Panc1 (cell line): ENCODE measurements at regions not wholly inside any gene's neighbourhood (a gene's known extent, or its start where the extent isn't known, plus 50 kb on each side); places are given as distances from the start of the nearest gene placed in this dataset.

ENCODE experiments used
- ATAC-seq: fragments of 200-7000 bp; cut with Tn5 transposase; 2 replicates; pipeline ENCODE4 v1.9.1; 2020; ENCODE audit warnings: mild to moderate bottlenecking, moderate library complexity
- BruUV-seq: library from RNA; stranded (reverse); fragments of 400-500 nt; replicated peaks from 2 replicates; lab custom pipeline; 2021; lab: Mats Ljungman, UMichigan
- CTCF ChIA-PET: fragments of 300-600 bp; sonication (Branson Sonifier 250); formaldehyde crosslinking; loops from one replicate; lab custom pipeline; 2022; ENCODE audit warnings: antibody characterized with exemption; lab: Charles Lee
- POLR2A ChIA-PET: fragments of 300-600 bp; sonication (Branson Sonifier 250); formaldehyde crosslinking; loops from one replicate; lab custom pipeline; 2022; ENCODE audit warnings: antibody characterized with exemption; lab: Charles Lee
- DNase-seq: peaks from one replicate; pipeline ENCODE4 v3.0.0-alpha.2; 2010; ENCODE audit warnings: low read depth, low spot score
- H3K27ac ChIP-seq: 2 replicates; pipeline ENCODE4 v1.5.1; 2011; ENCODE audit warnings: mild to moderate bottlenecking, low read length, inconsistent platforms
- H3K27me3 ChIP-seq: fragments of 200-500 bp; sonication (Bioruptor generic); 2 replicates; pipeline ENCODE4 v1.6.0; 2014; ENCODE audit warnings: low read length, inconsistent platforms; ENCODE audit not compliant: control insufficient read depth, insufficient read depth
- H3K36me3 ChIP-seq: fragments of 200-500 bp; sonication (Bioruptor generic); 2 replicates; pipeline ENCODE4 v1.5.1; 2014; ENCODE audit warnings: inconsistent platforms, mild to moderate bottlenecking, low read length, moderate library complexity; ENCODE audit not compliant: control insufficient read depth, insufficient read depth
- H3K4me1 ChIP-seq: 2 replicates; pipeline ENCODE4 v1.5.1; 2011; ENCODE audit warnings: inconsistent platforms, mild to moderate bottlenecking, low read length, moderate library complexity; ENCODE audit not compliant: control insufficient read depth, insufficient read depth
- H3K4me3 ChIP-seq, 2 experiments: 2 replicates each; pipeline ENCODE4 v1.5.1; 2011 to 2012; ENCODE audit warnings: low read depth in 2 of 2, low read length in 2 of 2, mild to moderate bottlenecking in 2 of 2, inconsistent platforms in 1 of 2, moderate library complexity in 1 of 2
- H3K9me3 ChIP-seq: fragments of 200-500 bp; sonication (Bioruptor generic); 2 replicates; pipeline ENCODE4 v1.5.1; 2014; ENCODE audit warnings: low read depth, mild to moderate bottlenecking, inconsistent platforms, low read length, moderate library complexity; ENCODE audit not compliant: control insufficient read depth, insufficient read depth
- POLR2AphosphoS5 ChIP-seq: IDR thresholded peaks from 2 replicates; pipeline ENCODE4 v1.6.1; 2012; ENCODE audit warnings: mild to moderate bottlenecking, low read depth, low read length, moderate library complexity
- REST ChIP-seq, 2 experiments: IDR thresholded peaks; 2 replicates each; pipeline ENCODE4 v1.6.1; 2011 to 2012; ENCODE audit warnings: low read depth in 2 of 2, control low read depth in 1 of 2, low read length in 1 of 2, mild to moderate bottlenecking in 1 of 2, moderate library complexity in 1 of 2; ENCODE audit not compliant: insufficient read depth in 1 of 2
- SIN3A ChIP-seq: IDR thresholded peaks from 2 replicates; pipeline ENCODE4 v1.6.1; 2012; ENCODE audit warnings: low read depth, mild to moderate bottlenecking, low read length, moderate library complexity, borderline replicate concordance; ENCODE audit not compliant: insufficient read depth
- TCF7L2 ChIP-seq: IDR thresholded peaks from 2 replicates; pipeline ENCODE4 v1.6.1; 2011; ENCODE audit warnings: mild to moderate bottlenecking, low read depth, low read length, inconsistent platforms
- in situ Hi-C: cut with HindIII; loops from 2 replicates; pipeline ENCODE4 v1.10.0; 2016; ENCODE audit warnings: low sequenced_read_pairs, low pct_unique_long_range_greater_than_20kb
- intact Hi-C: fragments of 100-400 bp; cut with micrococcal nuclease; formaldehyde crosslinking; loops from one replicate; pipeline ENCODE4 v1.10.0; 2022; ENCODE audit not compliant: unreplicated experiment
- TF ChIP-seq, protein P1 (sequence below): fragments of 450-650 bp; IDR thresholded peaks from 2 replicates; pipeline ENCODE4 v1.5.1; 2017; ENCODE audit warnings: mild to moderate bottlenecking

DNA sequence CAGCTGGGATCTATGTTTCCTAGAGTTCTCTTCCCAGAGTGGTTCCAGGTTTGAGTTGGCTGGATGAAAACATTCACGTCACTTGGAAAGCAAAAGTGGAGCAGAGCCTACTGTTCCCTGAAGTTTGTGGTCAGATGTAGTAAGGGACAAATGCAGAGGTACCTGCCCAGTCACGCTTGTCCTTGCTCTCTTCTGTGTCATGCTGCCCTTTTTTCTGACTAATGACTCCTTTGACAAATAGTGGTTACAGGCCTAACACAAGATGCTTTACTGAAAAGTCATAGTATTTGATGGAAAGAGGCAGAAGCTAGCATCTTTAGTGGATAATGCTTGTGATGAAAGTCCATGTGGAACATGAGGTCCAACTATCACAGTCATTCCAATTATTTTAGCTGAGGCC is 881.4 kb upstream of the B3GALT2 start:
- Histone ChIP-seq H3K4me3 (no peak overlapping the region), H3K36me3 (no peaks in the 10 kb centered on the region), H3K9me3 (no peaks in the 10 kb centered on the region), H3K4me1 (no peaks in the 10 kb centered on the region), H3K27ac (no peak overlapping the region), H3K27me3 (no peaks in the 10 kb centered on the region)
- ChIA-PET CTCF (no interaction called here), POLR2A (no interaction called here)
- DNase-seq (no peak), ATAC-seq (no peak)
- intact Hi-C loops, result no loop called here
- in situ Hi-C loops, result no loop called here
- no TSS peak for BruUV-seq
- TF ChIP-seq, protein P1, sequence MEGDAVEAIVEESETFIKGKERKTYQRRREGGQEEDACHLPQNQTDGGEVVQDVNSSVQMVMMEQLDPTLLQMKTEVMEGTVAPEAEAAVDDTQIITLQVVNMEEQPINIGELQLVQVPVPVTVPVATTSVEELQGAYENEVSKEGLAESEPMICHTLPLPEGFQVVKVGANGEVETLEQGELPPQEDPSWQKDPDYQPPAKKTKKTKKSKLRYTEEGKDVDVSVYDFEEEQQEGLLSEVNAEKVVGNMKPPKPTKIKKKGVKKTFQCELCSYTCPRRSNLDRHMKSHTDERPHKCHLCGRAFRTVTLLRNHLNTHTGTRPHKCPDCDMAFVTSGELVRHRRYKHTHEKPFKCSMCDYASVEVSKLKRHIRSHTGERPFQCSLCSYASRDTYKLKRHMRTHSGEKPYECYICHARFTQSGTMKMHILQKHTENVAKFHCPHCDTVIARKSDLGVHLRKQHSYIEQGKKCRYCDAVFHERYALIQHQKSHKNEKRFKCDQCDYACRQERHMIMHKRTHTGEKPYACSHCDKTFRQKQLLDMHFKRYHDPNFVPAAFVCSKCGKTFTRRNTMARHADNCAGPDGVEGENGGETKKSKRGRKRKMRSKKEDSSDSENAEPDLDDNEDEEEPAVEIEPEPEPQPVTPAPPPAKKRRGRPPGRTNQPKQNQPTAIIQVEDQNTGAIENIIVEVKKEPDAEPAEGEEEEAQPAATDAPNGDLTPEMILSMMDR, result no peak
- TF ChIP-seq POLR2AphosphoS5 (no peak), SIN3A (no peak), REST (IDR thresholded peaks at IDR 0.05; ENCODE audit: insufficient read depth in 1 of 2, low read depth in 2 of 2, low read length in 1 of 2) (no peak), TCF7L2 (no peak)

DNA sequence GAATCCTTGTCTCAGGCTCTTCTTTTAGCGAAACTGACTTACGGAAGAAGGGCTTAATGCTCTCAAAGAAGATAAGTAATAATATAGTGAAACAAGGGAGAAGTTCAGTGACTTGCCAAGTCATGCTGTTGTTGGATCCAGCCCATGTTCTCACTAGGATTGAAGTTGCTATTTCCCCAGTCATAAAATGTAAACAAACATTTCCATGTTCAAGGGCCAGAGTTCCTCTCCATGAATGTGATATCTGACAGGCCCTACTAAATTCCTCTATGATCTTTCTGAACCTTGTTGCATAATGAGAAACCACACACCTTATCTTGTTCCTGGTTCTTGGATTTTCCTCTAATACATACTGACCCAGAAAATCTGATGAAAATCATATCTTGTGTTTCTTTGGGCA is 876.5 kb upstream of the B3GALT2 start:
- no peak for DNase-seq
- POLR2A ChIA-PET, result no interaction called here
- H3K36me3 ChIP-seq, result no peaks in the 10 kb centered on the region
- no peaks in the 10 kb centered on the region for H3K4me1 ChIP-seq
- H3K9me3 ChIP-seq, result no peaks in the 10 kb centered on the region
- in situ Hi-C loops, result no loop called here
- H3K27ac ChIP-seq, result no peak overlapping the region
- CTCF ChIA-PET, result no interaction called here
- no peaks in the 10 kb centered on the region for H3K27me3 ChIP-seq
- no peak for TF ChIP-seq SIN3A
- no peak for TF ChIP-seq TCF7L2
- no peak for TF ChIP-seq REST (IDR thresholded peaks at IDR 0.05; ENCODE audit: insufficient read depth in 1 of 2, low read depth in 2 of 2, low read length in 1 of 2)
- TF ChIP-seq POLR2AphosphoS5, result no peak
- TF ChIP-seq, protein P1, result no peak
- BruUV-seq, result no TSS peak
- intact Hi-C loops, result no loop called here
- ATAC-seq, result no peak
- H3K4me3 ChIP-seq, result no peak overlapping the region
